ENCODE measurements at regions not wholly inside any gene's neighbourhood (a gene's known extent, or its start where the extent isn't known, plus 50 kb on each side); places are given as distances from the start of the nearest gene placed in this dataset.

DNA sequence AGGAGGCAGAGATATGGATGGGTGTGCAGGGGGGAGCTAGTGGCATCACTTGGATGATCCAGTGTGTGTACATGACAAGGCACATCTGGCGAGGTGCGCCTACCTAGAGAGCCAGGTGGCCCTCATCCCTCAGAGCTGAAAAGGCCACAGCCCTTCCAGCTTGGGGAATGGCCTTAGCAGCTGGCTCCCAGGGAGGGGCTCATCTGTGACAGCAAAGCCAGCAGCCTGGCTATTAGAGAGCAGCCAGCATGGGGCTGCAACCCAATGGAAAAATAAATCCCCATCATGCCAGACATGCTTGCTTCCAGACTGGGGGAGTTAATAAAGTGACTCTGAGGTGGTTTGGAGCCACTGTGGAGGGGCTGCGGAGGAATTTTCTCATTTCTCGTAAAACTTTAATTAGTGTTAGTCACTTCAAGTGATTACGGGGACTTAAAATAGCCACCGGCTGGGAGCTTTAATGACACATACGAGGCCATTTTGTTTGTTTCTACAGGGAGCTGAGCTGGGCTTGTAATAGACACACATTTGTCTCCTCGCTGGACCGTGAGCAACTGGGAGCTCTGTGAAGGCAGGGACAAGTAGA, 111.2 kb upstream of the ALX4 start:
- H3K27ac ChIP-seq = no peak overlapping the region
- no peak for TF ChIP-seq POLR2AphosphoS5 (IDR thresholded peaks at IDR 0.05)
- no peak for TF ChIP-seq POLR2A (IDR thresholded peaks at IDR 0.05)
- TF ChIP-seq CTCF (IDR thresholded peaks at IDR 0.05) = no peak
- no peak for DNase-seq (ENCODE audit: low spot score in 2 of 2)
- H3K9me3 ChIP-seq = no peaks in the 10 kb centered on the region
- no peaks in the 10 kb centered on the region for H3K36me3 ChIP-seq
- intact Hi-C loops (cut with DNase I; ENCODE audit: low total_unique reads) = no loop called here
- H3K27me3 ChIP-seq = no peaks in the 10 kb centered on the region
- H3K4me1 ChIP-seq = no peaks in the 10 kb centered on the region
- no peak overlapping the region for H3K4me3 ChIP-seq

DNA sequence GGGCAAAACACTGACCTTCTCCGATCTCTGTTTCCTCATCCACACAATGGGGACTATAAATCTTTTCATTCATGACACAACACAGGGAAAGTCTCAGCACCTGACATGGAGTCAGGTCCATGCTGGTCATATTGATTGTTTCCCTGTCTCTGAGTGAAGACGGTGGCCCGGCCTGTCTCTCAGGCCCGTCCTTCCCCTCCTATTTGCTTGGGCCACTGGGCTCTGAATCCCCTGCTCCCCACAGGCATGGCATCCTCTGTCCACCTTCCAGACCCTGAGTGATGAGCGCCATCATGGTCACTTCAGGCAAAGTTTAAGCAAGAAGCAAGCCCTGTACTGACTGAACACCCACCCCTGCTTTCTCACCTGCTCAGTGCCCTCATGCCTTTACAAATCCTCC, 113.3 kb upstream of the ALX4 start:
- H3K4me1 ChIP-seq = no peaks in the 10 kb centered on the region
- no peak overlapping the region for H3K27ac ChIP-seq
- H3K4me3 ChIP-seq = no peak overlapping the region
- H3K9me3 ChIP-seq = no peaks in the 10 kb centered on the region
- TF ChIP-seq CTCF (IDR thresholded peaks at IDR 0.05) = no peak
- TF ChIP-seq POLR2AphosphoS5 (IDR thresholded peaks at IDR 0.05) = no peak
- TF ChIP-seq POLR2A (IDR thresholded peaks at IDR 0.05) = no peak
- no peaks in the 10 kb centered on the region for H3K36me3 ChIP-seq
- intact Hi-C loops (cut with DNase I; ENCODE audit: low total_unique reads) = no loop called here
- DNase-seq (ENCODE audit: low spot score in 2 of 2) = no peak
- H3K27me3 ChIP-seq = no peaks in the 10 kb centered on the region

DNA sequence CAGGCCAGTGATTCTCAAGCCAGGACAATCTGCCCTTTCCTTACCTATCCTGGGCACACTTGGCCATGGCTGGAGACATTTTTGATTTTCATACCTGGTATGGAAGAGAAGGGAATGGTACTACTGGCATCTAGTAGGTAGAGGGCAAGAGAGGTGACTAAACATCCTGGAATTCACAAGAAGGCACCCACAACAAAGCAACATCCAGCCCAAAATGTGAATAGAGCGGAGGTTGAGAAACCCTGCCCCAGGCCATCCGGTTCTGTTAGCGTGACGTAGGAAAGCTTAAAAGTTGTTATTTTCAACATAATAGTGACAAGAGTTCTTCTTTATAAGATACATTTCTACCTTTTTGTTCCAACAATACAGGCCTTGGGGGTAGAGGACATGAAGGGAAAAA, 114.9 kb upstream of the ALX4 start:
- TF ChIP-seq CTCF (IDR thresholded peaks at IDR 0.05) (no peak), POLR2AphosphoS5 (IDR thresholded peaks at IDR 0.05) (no peak), POLR2A (IDR thresholded peaks at IDR 0.05) (no peak)
- peak in 1 of 2 donors; percentile 66 for DNase-seq (ENCODE audit: low spot score in 2 of 2)
- Histone ChIP-seq H3K27ac (peak overlapping the region; percentile 17 to 71), H3K9me3 (no peaks in the 10 kb centered on the region), H3K4me3 (no peak overlapping the region), H3K4me1 (no peaks in the 10 kb centered on the region), H3K27me3 (no peaks in the 10 kb centered on the region), H3K36me3 (no peaks in the 10 kb centered on the region)
- intact Hi-C loops (cut with DNase I; ENCODE audit: low total_unique reads) = no loop called here

DNA sequence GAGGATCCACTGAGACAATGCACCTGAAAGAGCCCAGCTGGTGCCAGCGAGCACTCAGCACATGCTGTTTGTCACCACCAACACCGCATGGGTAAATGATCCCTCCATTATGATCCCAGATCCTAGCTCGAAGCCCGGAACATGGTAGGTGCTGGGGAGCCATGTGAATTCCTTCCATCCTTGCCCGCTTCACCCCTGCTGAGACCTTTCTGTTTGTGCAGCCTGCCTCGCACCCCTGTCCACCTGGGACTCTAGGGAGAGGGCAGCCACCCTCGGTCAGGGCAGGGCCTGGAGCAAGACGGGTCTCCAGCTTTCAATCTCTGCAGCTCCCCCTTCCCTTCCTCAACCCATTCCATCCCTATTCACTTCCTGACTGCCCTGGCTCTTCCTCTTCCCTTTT, 116.2 kb upstream of the ALX4 start:
- intact Hi-C loops (cut with DNase I; ENCODE audit: low total_unique reads) = no loop called here
- no peak overlapping the region for H3K4me3 ChIP-seq
- DNase-seq (ENCODE audit: low spot score in 2 of 2) = no peak
- H3K27me3 ChIP-seq = no peaks in the 10 kb centered on the region
- TF ChIP-seq POLR2AphosphoS5 (IDR thresholded peaks at IDR 0.05) (no peak), CTCF (IDR thresholded peaks at IDR 0.05) (no peak), POLR2A (IDR thresholded peaks at IDR 0.05) (no peak)
- H3K36me3 ChIP-seq = no peaks in the 10 kb centered on the region
- H3K27ac ChIP-seq = peak overlapping the region in 1 of 2 donors; percentile 35
- no peaks in the 10 kb centered on the region for H3K9me3 ChIP-seq
- H3K4me1 ChIP-seq = no peaks in the 10 kb centered on the region

DNA sequence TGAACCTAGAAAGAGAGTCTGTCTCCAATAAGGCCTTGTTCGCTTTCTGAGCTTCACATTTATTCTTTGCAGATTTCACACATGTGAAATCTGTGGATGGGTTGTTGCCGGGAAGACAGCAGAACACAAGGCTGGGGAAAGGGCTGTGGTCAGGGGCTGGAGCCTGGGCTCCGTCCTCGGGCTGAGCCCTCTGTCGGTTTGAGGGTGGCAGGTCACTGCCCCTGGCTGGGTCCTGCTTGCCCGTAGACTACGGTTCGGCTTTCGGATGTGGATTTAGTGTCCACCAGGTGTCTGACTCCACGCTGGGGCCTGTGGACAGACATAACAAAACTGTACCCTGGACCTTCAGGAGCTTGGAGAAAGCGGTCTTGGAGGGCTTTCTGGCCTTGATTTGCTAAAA, 117.0 kb upstream of the ALX4 start:
- intact Hi-C loops (cut with DNase I; ENCODE audit: low total_unique reads) = no loop called here
- Histone ChIP-seq H3K4me3 (no peak overlapping the region), H3K27ac (no peak overlapping the region), H3K27me3 (no peaks in the 10 kb centered on the region), H3K4me1 (no peaks in the 10 kb centered on the region), H3K36me3 (no peaks in the 10 kb centered on the region), H3K9me3 (no peaks in the 10 kb centered on the region)
- TF ChIP-seq POLR2AphosphoS5 (IDR thresholded peaks at IDR 0.05) = no peak
- TF ChIP-seq CTCF (IDR thresholded peaks at IDR 0.05) = no peak
- TF ChIP-seq POLR2A (IDR thresholded peaks at IDR 0.05) = no peak
- DNase-seq (ENCODE audit: low spot score in 2 of 2) = no peak
